A549 (cell line): ENCODE measurements at regions not wholly inside any gene's neighbourhood (a gene's known extent, or its start where the extent isn't known, plus 50 kb on each side); places are given as distances from the start of the nearest gene placed in this dataset.

ENCODE experiments used
- EP300 ChIP-seq, 2 experiments: fragments of >200 bp; sonication (Bioruptor Twin); formaldehyde crosslinking; IDR thresholded peaks; 2 replicates in 1 of 2; 3 replicates in 1 of 2; pipeline ENCODE4 v1.6.1; 2016 to 2017
- ESRRA ChIP-seq: fragments of 150-350 bp; IDR thresholded peaks from 2 replicates; pipeline ENCODE4 v1.6.1; 2014; ENCODE audit warnings: mild to moderate bottlenecking, low read length, borderline replicate concordance
- HOXA7 ChIP-seq: fragments of 250-450 bp; sonication (Bioruptor Pico); IDR thresholded peaks from 2 replicates; pipeline ENCODE4 v1.5.0; 2020; ENCODE audit warnings: mild to moderate bottlenecking, moderate library complexity
- MYC ChIP-seq: IDR thresholded peaks from 2 replicates; pipeline ENCODE4 v1.6.1; 2012; ENCODE audit warnings: mild to moderate bottlenecking, inconsistent platforms, low read length, improper control_type of control experiment, borderline replicate concordance
- NFE2L2 ChIP-seq: fragments of 150-350 bp; conservative IDR thresholded peaks from 2 replicates; pipeline ENCODE4 v1.6.1; 2014; ENCODE audit warnings: low read length
- POLR2A ChIP-seq: IDR thresholded peaks from 2 replicates; pipeline ENCODE4 v1.6.1; 2012; ENCODE audit warnings: mild to moderate bottlenecking, low read length
- RFX5 ChIP-seq: fragments of 450-650 bp; IDR thresholded peaks from 2 replicates; pipeline ENCODE4 v1.7.1; 2014; ENCODE audit warnings: antibody characterized with exemption, mild to moderate bottlenecking, moderate library complexity
- SMC3 ChIP-seq: fragments of >200 bp; sonication (Bioruptor Twin); formaldehyde crosslinking; IDR thresholded peaks from 3 replicates; pipeline ENCODE4 v1.6.1; 2018; ENCODE audit warnings: inconsistent platforms
- SREBF2 ChIP-seq: fragments of 450-650 bp; IDR thresholded peaks from 2 replicates; pipeline ENCODE4 v1.6.1; 2014; ENCODE audit warnings: mild to moderate bottlenecking, moderate library complexity
- TF ChIP-seq, protein P1 (sequence below): fragments of 200-600 bp; sonication (generic); IDR thresholded peaks from 2 replicates; pipeline ENCODE4 v1.6.1; 2016; ENCODE audit warnings: antibody characterized with exemption, mild to moderate bottlenecking, moderate library complexity
- TF ChIP-seq, protein P2 (sequence below): fragments of >200 bp; sonication (Bioruptor Twin); formaldehyde crosslinking; IDR thresholded peaks from 3 replicates; pipeline ENCODE4 v1.5.1; 2016
- TF ChIP-seq, protein P3 (sequence below): IDR thresholded peaks from 2 replicates; pipeline ENCODE4 v1.6.1; 2012
- TF ChIP-seq, protein P4 (sequence below): fragments of 150-350 bp; IDR thresholded peaks from 2 replicates; pipeline ENCODE4 v1.6.1; 2014; ENCODE audit warnings: low read depth, mild to moderate bottlenecking, low read length

DNA sequence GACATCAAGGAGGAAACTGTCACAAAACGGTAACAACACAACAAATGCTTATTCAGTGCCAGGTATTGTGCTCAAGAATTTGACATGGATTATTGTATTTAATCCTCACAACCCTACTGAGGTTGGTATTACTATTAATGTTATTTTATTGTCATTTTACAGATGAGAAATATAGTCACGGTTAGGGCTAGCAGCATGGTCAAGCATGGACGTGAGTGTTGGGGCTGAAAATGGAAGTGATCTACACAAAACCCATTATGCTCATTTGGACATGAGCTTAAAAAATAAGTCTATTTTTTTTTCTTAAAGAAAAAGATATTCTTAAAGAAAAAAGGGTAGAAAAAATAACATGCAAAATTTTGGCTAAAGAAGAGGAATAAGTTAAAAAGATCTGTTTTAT, 141.3 kb upstream of the SOX2 start:
- no peak for TF ChIP-seq ESRRA
- no peak for TF ChIP-seq NFE2L2
- no peak for TF ChIP-seq POLR2A
- TF ChIP-seq HOXA7 = no peak
- TF ChIP-seq EP300 (IDR thresholded peaks at IDR 0.05) = no peak
- TF ChIP-seq, protein P1, sequence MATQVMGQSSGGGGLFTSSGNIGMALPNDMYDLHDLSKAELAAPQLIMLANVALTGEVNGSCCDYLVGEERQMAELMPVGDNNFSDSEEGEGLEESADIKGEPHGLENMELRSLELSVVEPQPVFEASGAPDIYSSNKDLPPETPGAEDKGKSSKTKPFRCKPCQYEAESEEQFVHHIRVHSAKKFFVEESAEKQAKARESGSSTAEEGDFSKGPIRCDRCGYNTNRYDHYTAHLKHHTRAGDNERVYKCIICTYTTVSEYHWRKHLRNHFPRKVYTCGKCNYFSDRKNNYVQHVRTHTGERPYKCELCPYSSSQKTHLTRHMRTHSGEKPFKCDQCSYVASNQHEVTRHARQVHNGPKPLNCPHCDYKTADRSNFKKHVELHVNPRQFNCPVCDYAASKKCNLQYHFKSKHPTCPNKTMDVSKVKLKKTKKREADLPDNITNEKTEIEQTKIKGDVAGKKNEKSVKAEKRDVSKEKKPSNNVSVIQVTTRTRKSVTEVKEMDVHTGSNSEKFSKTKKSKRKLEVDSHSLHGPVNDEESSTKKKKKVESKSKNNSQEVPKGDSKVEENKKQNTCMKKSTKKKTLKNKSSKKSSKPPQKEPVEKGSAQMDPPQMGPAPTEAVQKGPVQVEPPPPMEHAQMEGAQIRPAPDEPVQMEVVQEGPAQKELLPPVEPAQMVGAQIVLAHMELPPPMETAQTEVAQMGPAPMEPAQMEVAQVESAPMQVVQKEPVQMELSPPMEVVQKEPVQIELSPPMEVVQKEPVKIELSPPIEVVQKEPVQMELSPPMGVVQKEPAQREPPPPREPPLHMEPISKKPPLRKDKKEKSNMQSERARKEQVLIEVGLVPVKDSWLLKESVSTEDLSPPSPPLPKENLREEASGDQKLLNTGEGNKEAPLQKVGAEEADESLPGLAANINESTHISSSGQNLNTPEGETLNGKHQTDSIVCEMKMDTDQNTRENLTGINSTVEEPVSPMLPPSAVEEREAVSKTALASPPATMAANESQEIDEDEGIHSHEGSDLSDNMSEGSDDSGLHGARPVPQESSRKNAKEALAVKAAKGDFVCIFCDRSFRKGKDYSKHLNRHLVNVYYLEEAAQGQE = no peak
- no peak for TF ChIP-seq SMC3
- TF ChIP-seq, protein P2, sequence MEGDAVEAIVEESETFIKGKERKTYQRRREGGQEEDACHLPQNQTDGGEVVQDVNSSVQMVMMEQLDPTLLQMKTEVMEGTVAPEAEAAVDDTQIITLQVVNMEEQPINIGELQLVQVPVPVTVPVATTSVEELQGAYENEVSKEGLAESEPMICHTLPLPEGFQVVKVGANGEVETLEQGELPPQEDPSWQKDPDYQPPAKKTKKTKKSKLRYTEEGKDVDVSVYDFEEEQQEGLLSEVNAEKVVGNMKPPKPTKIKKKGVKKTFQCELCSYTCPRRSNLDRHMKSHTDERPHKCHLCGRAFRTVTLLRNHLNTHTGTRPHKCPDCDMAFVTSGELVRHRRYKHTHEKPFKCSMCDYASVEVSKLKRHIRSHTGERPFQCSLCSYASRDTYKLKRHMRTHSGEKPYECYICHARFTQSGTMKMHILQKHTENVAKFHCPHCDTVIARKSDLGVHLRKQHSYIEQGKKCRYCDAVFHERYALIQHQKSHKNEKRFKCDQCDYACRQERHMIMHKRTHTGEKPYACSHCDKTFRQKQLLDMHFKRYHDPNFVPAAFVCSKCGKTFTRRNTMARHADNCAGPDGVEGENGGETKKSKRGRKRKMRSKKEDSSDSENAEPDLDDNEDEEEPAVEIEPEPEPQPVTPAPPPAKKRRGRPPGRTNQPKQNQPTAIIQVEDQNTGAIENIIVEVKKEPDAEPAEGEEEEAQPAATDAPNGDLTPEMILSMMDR = no peak
- no peak for TF ChIP-seq SREBF2
- no peak for TF ChIP-seq MYC
- no peak for TF ChIP-seq RFX5
- TF ChIP-seq, protein P3, sequence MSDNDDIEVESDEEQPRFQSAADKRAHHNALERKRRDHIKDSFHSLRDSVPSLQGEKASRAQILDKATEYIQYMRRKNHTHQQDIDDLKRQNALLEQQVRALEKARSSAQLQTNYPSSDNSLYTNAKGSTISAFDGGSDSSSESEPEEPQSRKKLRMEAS = no peak
- TF ChIP-seq, protein P4, sequence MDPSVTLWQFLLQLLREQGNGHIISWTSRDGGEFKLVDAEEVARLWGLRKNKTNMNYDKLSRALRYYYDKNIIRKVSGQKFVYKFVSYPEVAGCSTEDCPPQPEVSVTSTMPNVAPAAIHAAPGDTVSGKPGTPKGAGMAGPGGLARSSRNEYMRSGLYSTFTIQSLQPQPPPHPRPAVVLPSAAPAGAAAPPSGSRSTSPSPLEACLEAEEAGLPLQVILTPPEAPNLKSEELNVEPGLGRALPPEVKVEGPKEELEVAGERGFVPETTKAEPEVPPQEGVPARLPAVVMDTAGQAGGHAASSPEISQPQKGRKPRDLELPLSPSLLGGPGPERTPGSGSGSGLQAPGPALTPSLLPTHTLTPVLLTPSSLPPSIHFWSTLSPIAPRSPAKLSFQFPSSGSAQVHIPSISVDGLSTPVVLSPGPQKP = no peak
